Lower leg skin (tissue), 4 donors: ENCODE measurements at regions not wholly inside any gene's neighbourhood (a gene's known extent, or its start where the extent isn't known, plus 50 kb on each side); places are given as distances from the start of the nearest gene placed in this dataset.

ENCODE experiments used
- DNase-seq, 2 donors: peaks; one replicate each; pipeline ENCODE4 v3.0.0-alpha.2; 2019; ENCODE audit warnings: low spot score in 2 of 2
- H3K4me3 ChIP-seq: fragments of 200-600 bp; sonication (generic); 2 replicates; pipeline ENCODE4 v1.5.1; 2017; ENCODE audit warnings: mild to moderate bottlenecking, low read depth; ENCODE audit not compliant: poor library complexity, severe bottlenecking
- CTCF ChIP-seq, 3 donors: fragments of 450-650 bp; IDR thresholded peaks; one replicate each; pipeline ENCODE4 v1.5.1; 2016; ENCODE audit warnings: antibody characterized with exemption in 3 of 3, mild to moderate bottlenecking in 3 of 3, moderate library complexity in 2 of 3
- POLR2A ChIP-seq, 2 donors: fragments of 450-650 bp; IDR thresholded peaks; one replicate each; pipeline ENCODE4 v1.6.1; 2016 to 2017; ENCODE audit warnings: antibody characterized with exemption in 2 of 2, mild to moderate bottlenecking in 1 of 2, moderate library complexity in 1 of 2
- WGBS, 2 donors: methylation state at CpG; one replicate each; pipeline ENCODE4 v1.1.5; 2018; 5-methylcytosine and 5-hydroxymethylcytosine counted together
- intact Hi-C: fragments of 100-400 bp; cut with DNase I; formaldehyde crosslinking; loops from one replicate; pipeline ENCODE4 v1.15.0; 2023; ENCODE audit warnings: low total_unique reads

- DNase-seq: no peak
- intact Hi-C loops: no loop called here
- H3K4me3 ChIP-seq: no peak overlapping the region
- WGBS, 2 donors: 73 to 79% methylated on average over 2 of the region's 2 CpGs
- TF ChIP-seq CTCF (IDR thresholded peaks at IDR 0.05) (no peak), POLR2A (IDR thresholded peaks at IDR 0.05) (no peak)
Observed at GRCh38 chr14:94702629-94703028, 67.3 kb downstream of the GSC start.

GRCh38 chr14:94701861-94702370 lies 68.0 kb downstream of the GSC start:
- intact Hi-C loops: no loop called here
- no peak for DNase-seq
- no peak for TF ChIP-seq POLR2A (IDR thresholded peaks at IDR 0.05)
- no peak for TF ChIP-seq CTCF (IDR thresholded peaks at IDR 0.05)
- no peak overlapping the region for H3K4me3 ChIP-seq
- 69 to 72% methylated on average over 3 of the region's 3 CpGs for WGBS, 2 donors

- intact Hi-C loops: no loop called here
- no peak overlapping the region for H3K4me3 ChIP-seq
- WGBS, 2 donors: 47 to 62% methylated on average over 8 of the region's 8 CpGs
- no peak for DNase-seq
- TF ChIP-seq POLR2A (IDR thresholded peaks at IDR 0.05) (no peak), CTCF (IDR thresholded peaks at IDR 0.05) (no peak)
Observed at GRCh38 chr14:94700336-94700735, 69.6 kb downstream of the GSC start.

GRCh38 chr14:94699831-94700230 lies 70.1 kb downstream of the GSC start:
- DNase-seq: no peak
- TF ChIP-seq CTCF (IDR thresholded peaks at IDR 0.05): no peak
- intact Hi-C loops: loop anchor here (10.0 kb wide), 1 partner anchor 395 kb away; no protein-coding TSS in a partner anchor
- 52 to 71% methylated on average over 9 of the region's 9 CpGs for whole genome bisulfite sequencing, 2 donors
- H3K4me3 ChIP-seq: no peak overlapping the region

GRCh38 chr14:94697773-94698556 lies 71.9 kb downstream of the GSC start:
- H3K4me3 ChIP-seq: no peak overlapping the region
- no peak for TF ChIP-seq POLR2A (IDR thresholded peaks at IDR 0.05)
- TF ChIP-seq CTCF (IDR thresholded peaks at IDR 0.05): no peak
- intact Hi-C loops: loop anchor here (10.0 kb wide), 1 partner anchor 397 kb away; no protein-coding TSS in a partner anchor
- DNase-seq: no peak
- 66 to 69% methylated on average over 12 of the region's 12 CpGs for WGBS, 2 donors
